PC-3 (cell line): ENCODE measurements at regions not wholly inside any gene's neighbourhood (a gene's known extent, or its start where the extent isn't known, plus 50 kb on each side); places are given as distances from the start of the nearest gene placed in this dataset.

Source experiments
- ATAC-seq: fragments of 200-7000 bp; cut with Tn5 transposase; 2 replicates; pipeline ENCODE4 v1.9.1; 2020; ENCODE audit warnings: mild to moderate bottlenecking, moderate library complexity
- BruUV-seq: library from RNA; stranded (reverse); fragments of 400-500 nt; replicated peaks from 2 replicates; lab custom pipeline; 2021; lab: Mats Ljungman, UMichigan
- CTCF ChIA-PET: fragments of 300-600 bp; sonication (Branson Sonifier 250); formaldehyde crosslinking; loops from one replicate; lab custom pipeline; 2022; ENCODE audit warnings: antibody characterized with exemption; lab: Charles Lee
- POLR2A ChIA-PET: fragments of 300-600 bp; sonication (Branson Sonifier 250); formaldehyde crosslinking; loops from one replicate; lab custom pipeline; 2022; ENCODE audit warnings: antibody characterized with exemption; ENCODE audit not compliant: unreplicated experiment; lab: Charles Lee
- DNase-seq: peaks from one replicate; pipeline ENCODE4 v3.0.0-alpha.2; 2015
- H2AFZ ChIP-seq: fragments of 300-600 bp; sonication (generic); 2 replicates; pipeline ENCODE4 v1.6.0; 2016; ENCODE audit warnings: antibody characterized with exemption, low read length
- H3F3A ChIP-seq: fragments of 300-600 bp; sonication (generic); one replicate; pipeline ENCODE4 v1.6.0; 2017; ENCODE audit warnings: antibody characterized with exemption, low read length, control low read depth, mild to moderate bottlenecking; ENCODE audit not compliant: unreplicated experiment
- H3K27ac ChIP-seq: fragments of 300-600 bp; sonication (generic); 2 replicates; pipeline ENCODE4 v1.5.1; 2016; ENCODE audit warnings: mild to moderate bottlenecking, low read length
- H3K27me3 ChIP-seq: fragments of 300-600 bp; sonication (generic); 2 replicates; pipeline ENCODE4 v1.6.1; 2016; ENCODE audit warnings: low read length, mixed read lengths
- H3K36me3 ChIP-seq: fragments of 300-600 bp; sonication (generic); 2 replicates; pipeline ENCODE4 v1.6.1; 2016; ENCODE audit warnings: low read depth, mixed run types, low read length, mixed read lengths
- H3K4me1 ChIP-seq: fragments of 300-600 bp; sonication (generic); 2 replicates; pipeline ENCODE4 v1.5.1; 2016; ENCODE audit warnings: low read length; ENCODE audit not compliant: insufficient read depth
- H3K4me2 ChIP-seq: fragments of 300-600 bp; sonication (generic); 2 replicates; pipeline ENCODE4 v1.6.0; 2016; ENCODE audit warnings: low read length
- H3K4me3 ChIP-seq: fragments of 300-600 bp; sonication (generic); 2 replicates; pipeline ENCODE4 v1.5.1; 2016; ENCODE audit warnings: mild to moderate bottlenecking, low read length, mixed read lengths
- H3K79me2 ChIP-seq: fragments of 300-600 bp; sonication (generic); 2 replicates; pipeline ENCODE4 v1.6.1; 2017; ENCODE audit warnings: low read length, mixed read lengths
- H3K9ac ChIP-seq: fragments of 300-600 bp; sonication (generic); 2 replicates; pipeline ENCODE4 v1.6.0; 2016; ENCODE audit warnings: mild to moderate bottlenecking, low read length
- H3K9me2 ChIP-seq: fragments of 300-600 bp; sonication (generic); replicated peaks from 2 replicates; pipeline ENCODE4 v1.6.1; 2016; ENCODE audit warnings: mixed run types, low read length, mixed read lengths
- H3K9me3 ChIP-seq: fragments of 300-600 bp; sonication (generic); 2 replicates; pipeline ENCODE4 v1.6.1; 2016; ENCODE audit warnings: low read length, mixed read lengths
- H4K20me1 ChIP-seq: fragments of 300-600 bp; sonication (generic); 2 replicates; pipeline ENCODE4 v1.6.1; 2016; ENCODE audit warnings: low read length, mixed read lengths
- EZH2 ChIP-seq: fragments of 300-600 bp; sonication (generic); IDR thresholded peaks from one replicate; pipeline ENCODE4 v1.6.1; 2017; ENCODE audit warnings: antibody characterized with exemption, mild to moderate bottlenecking, low read length; ENCODE audit not compliant: unreplicated experiment
- EZH2phosphoT487 ChIP-seq: fragments of 300-600 bp; sonication (generic); IDR thresholded peaks from 2 replicates; pipeline ENCODE4 v1.6.1; 2018; ENCODE audit warnings: mild to moderate bottlenecking, antibody characterized with exemption, low read length, borderline replicate concordance
- intact Hi-C: fragments of 100-400 bp; cut with micrococcal nuclease; formaldehyde crosslinking; loops from 2 replicates; pipeline ENCODE4 v1.9.0; 2023
- TF ChIP-seq, protein P1 (sequence below): fragments of 300-600 bp; sonication (generic); conservative IDR thresholded peaks from 2 replicates; pipeline ENCODE4 v1.5.1; 2017; ENCODE audit warnings: antibody characterized with exemption, low read depth, mild to moderate bottlenecking, low read length

GRCh38 chr2:64289737-64290136, 145.5 kb upstream of the PELI1 start:
- DNase-seq (no peak), ATAC-seq (no peak)
- Histone ChIP-seq H3K27ac (no peak overlapping the region), H3F3A (no peaks in the 10 kb centered on the region), H3K4me1 (peaks cover 11% of the 10 kb centered on the region), H2AFZ (no peak overlapping the region), H3K79me2 (no peaks in the 10 kb centered on the region), H3K9ac (no peak overlapping the region), H3K4me3 (no peak overlapping the region), H3K9me3 (no peaks in the 10 kb centered on the region), H3K9me2 (no peaks in the 10 kb centered on the region), H3K27me3 (0 out of 2 replicates have a peak, but pooled peaks cover 14% of the 10 kb centered on the region), H3K36me3 (no peaks in the 10 kb centered on the region), H3K4me2 (no peak overlapping the region), H4K20me1 (no peaks in the 10 kb centered on the region)
- intact Hi-C loops = no loop called here
- POLR2A ChIA-PET = no interaction called here
- TF ChIP-seq, protein P1, sequence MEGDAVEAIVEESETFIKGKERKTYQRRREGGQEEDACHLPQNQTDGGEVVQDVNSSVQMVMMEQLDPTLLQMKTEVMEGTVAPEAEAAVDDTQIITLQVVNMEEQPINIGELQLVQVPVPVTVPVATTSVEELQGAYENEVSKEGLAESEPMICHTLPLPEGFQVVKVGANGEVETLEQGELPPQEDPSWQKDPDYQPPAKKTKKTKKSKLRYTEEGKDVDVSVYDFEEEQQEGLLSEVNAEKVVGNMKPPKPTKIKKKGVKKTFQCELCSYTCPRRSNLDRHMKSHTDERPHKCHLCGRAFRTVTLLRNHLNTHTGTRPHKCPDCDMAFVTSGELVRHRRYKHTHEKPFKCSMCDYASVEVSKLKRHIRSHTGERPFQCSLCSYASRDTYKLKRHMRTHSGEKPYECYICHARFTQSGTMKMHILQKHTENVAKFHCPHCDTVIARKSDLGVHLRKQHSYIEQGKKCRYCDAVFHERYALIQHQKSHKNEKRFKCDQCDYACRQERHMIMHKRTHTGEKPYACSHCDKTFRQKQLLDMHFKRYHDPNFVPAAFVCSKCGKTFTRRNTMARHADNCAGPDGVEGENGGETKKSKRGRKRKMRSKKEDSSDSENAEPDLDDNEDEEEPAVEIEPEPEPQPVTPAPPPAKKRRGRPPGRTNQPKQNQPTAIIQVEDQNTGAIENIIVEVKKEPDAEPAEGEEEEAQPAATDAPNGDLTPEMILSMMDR = no peak
- no peak for TF ChIP-seq EZH2
- no peak for TF ChIP-seq EZH2phosphoT487
- BruUV-seq = no TSS peak
- CTCF ChIA-PET = no interaction called here

GRCh38 chr2:64291181-64291580, 147.0 kb upstream of the PELI1 start:
- ATAC-seq (peak; percentile 97), DNase-seq (peak; percentile 85)
- no peak overlapping the region for H3K4me3 ChIP-seq
- H3F3A ChIP-seq = no peaks in the 10 kb centered on the region
- H3K27ac ChIP-seq = no peak overlapping the region
- no peaks in the 10 kb centered on the region for H3K79me2 ChIP-seq
- H3K9me3 ChIP-seq = no peaks in the 10 kb centered on the region
- no peaks in the 10 kb centered on the region for H3K36me3 ChIP-seq
- CTCF ChIA-PET = interaction anchor here (0.8 kb wide), 1 partner anchor 21 kb away, joined by 7 read pairs; no protein-coding TSS in a partner anchor
- no peak overlapping the region for H2AFZ ChIP-seq
- no peak for TF ChIP-seq EZH2phosphoT487
- peak overlapping the region; percentile 5 for H3K4me2 ChIP-seq
- no peak overlapping the region for H3K9ac ChIP-seq
- H3K27me3 ChIP-seq = 0 out of 2 replicates have a peak, but pooled peaks cover 4% of the 10 kb centered on the region
- H3K9me2 ChIP-seq = no peaks in the 10 kb centered on the region
- peaks cover 11% of the 10 kb centered on the region for H3K4me1 ChIP-seq
- intact Hi-C loops = no loop called here
- H4K20me1 ChIP-seq = no peaks in the 10 kb centered on the region
- BruUV-seq = no TSS peak
- POLR2A ChIA-PET = interaction anchor here (0.6 to 0.7 kb wide), 2 partner anchors 22 to 28 kb away, joined by 4 to 7 read pairs; no protein-coding TSS in a partner anchor

GRCh38 chr2:64295326-64296139, 151.3 kb upstream of the PELI1 start:
- BruUV-seq = no TSS peak
- no peak overlapping the region for H3K4me2 ChIP-seq
- TF ChIP-seq EZH2phosphoT487 (no peak), EZH2 (no peak)
- TF ChIP-seq, protein P1 = no peak
- H3K27ac ChIP-seq = no peak overlapping the region
- ATAC-seq (no peak), DNase-seq (no peak)
- ChIA-PET POLR2A (interaction anchor here (0.6 kb wide), 1 partner anchor 12 kb away, joined by 4 read pairs; no protein-coding TSS in a partner anchor), CTCF (no interaction called here)
- no peaks in the 10 kb centered on the region for H3K9me2 ChIP-seq
- H3K27me3 ChIP-seq = peaks cover 24% of the 10 kb centered on the region
- no peak overlapping the region for H3K4me3 ChIP-seq
- H3K9ac ChIP-seq = no peak overlapping the region
- no peaks in the 10 kb centered on the region for H3K9me3 ChIP-seq
- H3K79me2 ChIP-seq = no peaks in the 10 kb centered on the region
- no peaks in the 10 kb centered on the region for H3F3A ChIP-seq
- H3K4me1 ChIP-seq = peaks cover 9% of the 10 kb centered on the region
- intact Hi-C loops = no loop called here
- no peaks in the 10 kb centered on the region for H4K20me1 ChIP-seq
- H3K36me3 ChIP-seq = no peaks in the 10 kb centered on the region
- no peak overlapping the region for H2AFZ ChIP-seq
